ENCODE measurements at regions not wholly inside any gene's neighbourhood (a gene's known extent, or its start where the extent isn't known, plus 50 kb on each side); places are given as distances from the start of the nearest gene placed in this dataset.

DNA sequence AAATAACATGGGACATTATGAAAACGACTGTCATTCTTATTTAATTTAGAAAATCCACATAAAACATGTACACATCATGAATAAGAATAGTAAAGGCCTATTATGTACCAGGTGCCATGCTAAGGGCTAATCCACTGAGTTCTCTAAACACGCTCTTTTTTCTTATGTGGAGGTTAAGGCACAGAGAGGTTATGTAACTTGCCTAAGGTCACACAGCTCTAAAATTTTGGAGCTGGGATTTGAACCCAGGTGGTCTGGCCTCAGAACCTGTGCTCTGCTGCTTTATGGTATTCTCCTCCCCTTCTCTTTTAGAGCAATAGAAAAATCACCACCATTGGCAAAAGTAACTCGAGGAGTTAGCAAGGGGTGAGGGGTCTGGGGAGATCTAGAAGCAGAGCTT lies 156.9 kb upstream of the ZNF536 start:
- no peaks in the 10 kb centered on the region for H4K20me1 ChIP-seq (ENCODE audit: insufficient read depth)
- H2AFZ ChIP-seq (ENCODE audit: low read depth, low read length, poor library complexity, severe bottlenecking): no peak overlapping the region
- DNase-seq (ENCODE audit: low read depth, low spot score) (no peak), ATAC-seq (no peak)
- no peaks in the 10 kb centered on the region for H3K9me3 ChIP-seq (ENCODE audit: control insufficient read depth in 1 of 2, insufficient read depth in 1 of 2, low read depth in 1 of 2, low read length in 2 of 2)
- H3K4me1 ChIP-seq (ENCODE audit: control insufficient read depth in 1 of 2, insufficient read depth in 2 of 2, low read length in 2 of 2): no peaks in the 10 kb centered on the region
- no TSS peak for BruUV-seq (replicated peaks)
- TF ChIP-seq, protein P1, sequence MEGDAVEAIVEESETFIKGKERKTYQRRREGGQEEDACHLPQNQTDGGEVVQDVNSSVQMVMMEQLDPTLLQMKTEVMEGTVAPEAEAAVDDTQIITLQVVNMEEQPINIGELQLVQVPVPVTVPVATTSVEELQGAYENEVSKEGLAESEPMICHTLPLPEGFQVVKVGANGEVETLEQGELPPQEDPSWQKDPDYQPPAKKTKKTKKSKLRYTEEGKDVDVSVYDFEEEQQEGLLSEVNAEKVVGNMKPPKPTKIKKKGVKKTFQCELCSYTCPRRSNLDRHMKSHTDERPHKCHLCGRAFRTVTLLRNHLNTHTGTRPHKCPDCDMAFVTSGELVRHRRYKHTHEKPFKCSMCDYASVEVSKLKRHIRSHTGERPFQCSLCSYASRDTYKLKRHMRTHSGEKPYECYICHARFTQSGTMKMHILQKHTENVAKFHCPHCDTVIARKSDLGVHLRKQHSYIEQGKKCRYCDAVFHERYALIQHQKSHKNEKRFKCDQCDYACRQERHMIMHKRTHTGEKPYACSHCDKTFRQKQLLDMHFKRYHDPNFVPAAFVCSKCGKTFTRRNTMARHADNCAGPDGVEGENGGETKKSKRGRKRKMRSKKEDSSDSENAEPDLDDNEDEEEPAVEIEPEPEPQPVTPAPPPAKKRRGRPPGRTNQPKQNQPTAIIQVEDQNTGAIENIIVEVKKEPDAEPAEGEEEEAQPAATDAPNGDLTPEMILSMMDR (IDR thresholded peaks at IDR 0.05 in 2 of 3, conservative IDR thresholded peaks at IDR 0.05 in 1 of 3; ENCODE audit: borderline replicate concordance in 1 of 3, insufficient read depth in 1 of 3, low read depth in 2 of 3, low read length in 2 of 3): no peak
- TF ChIP-seq POLR2AphosphoS5 (IDR thresholded peaks at IDR 0.05; ENCODE audit: low read depth, low read length): no peak
- no peak for TF ChIP-seq SRF (IDR thresholded peaks at IDR 0.05; ENCODE audit: low read depth)
- no peak for TF ChIP-seq CBX3 (IDR thresholded peaks at IDR 0.05; ENCODE audit: low read depth)
- H3K4me3 ChIP-seq (replicated peaks in 1 of 2; ENCODE audit: low read depth in 1 of 2, low read length in 2 of 2): no peak overlapping the region
- intact Hi-C loops (cut with micrococcal nuclease): no loop called here
- RAD21 ChIA-PET (ENCODE audit: low non-redundant PET in 1 of 2, low total read pairs in 2 of 2, uncharacterized antibody in 2 of 2, unreplicated experiment in 2 of 2): no interaction called here
- H3K27ac ChIP-seq (ENCODE audit: low read depth, low read length): no peak overlapping the region
- CTCF ChIA-PET: no interaction called here
- H3K9ac ChIP-seq (ENCODE audit: low read length): no peak overlapping the region
- no peaks in the 10 kb centered on the region for H3K79me2 ChIP-seq (ENCODE audit: insufficient read depth, low read length)
- H3K9me2 ChIP-seq (ENCODE audit: insufficient read depth): no peaks in the 10 kb centered on the region
- H3K4me2 ChIP-seq (ENCODE audit: low read length): no peak overlapping the region
- H3K36me3 ChIP-seq (ENCODE audit: control insufficient read depth in 1 of 2, insufficient read depth in 2 of 2, low read length in 2 of 2): no peaks in the 10 kb centered on the region
- H3K27me3 ChIP-seq (ENCODE audit: insufficient read depth, low read length): peaks cover 10% of the 10 kb centered on the region
- POLR2A ChIA-PET: no interaction called here

DNA sequence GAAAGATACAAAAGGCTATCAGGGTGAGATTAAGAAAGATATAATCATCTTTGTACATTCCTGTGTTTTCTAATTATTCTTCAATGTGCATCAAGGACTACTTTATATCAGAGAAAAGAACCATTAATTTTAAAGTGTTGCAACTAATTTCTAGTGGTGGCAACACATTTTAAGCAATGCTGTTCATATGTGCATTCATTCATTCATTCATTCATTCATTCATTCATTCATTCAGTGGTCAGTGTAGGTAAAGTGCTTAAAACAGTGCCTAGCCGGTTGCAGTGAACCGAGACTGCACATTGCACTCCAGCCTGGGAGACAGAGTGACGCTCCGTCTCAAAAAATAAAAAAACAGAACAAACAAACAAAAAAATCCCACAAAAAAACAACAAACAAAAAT lies 155.7 kb upstream of the ZNF536 start:
- Histone ChIP-seq H3K36me3 (ENCODE audit: control insufficient read depth in 1 of 2, insufficient read depth in 2 of 2, low read length in 2 of 2) (no peaks in the 10 kb centered on the region), H3K27ac (ENCODE audit: low read depth, low read length) (no peak overlapping the region), H3K4me1 (ENCODE audit: control insufficient read depth in 1 of 2, insufficient read depth in 2 of 2, low read length in 2 of 2) (no peaks in the 10 kb centered on the region), H3K27me3 (ENCODE audit: insufficient read depth, low read length) (peaks cover 7% of the 10 kb centered on the region; the same call in 1 of the 2 replicates), H4K20me1 (ENCODE audit: insufficient read depth) (no peaks in the 10 kb centered on the region), H3K4me3 (replicated peaks in 1 of 2; ENCODE audit: low read depth in 1 of 2, low read length in 2 of 2) (no peak overlapping the region), H3K9me3 (ENCODE audit: control insufficient read depth in 1 of 2, insufficient read depth in 1 of 2, low read depth in 1 of 2, low read length in 2 of 2) (no peaks in the 10 kb centered on the region), H3K4me2 (ENCODE audit: low read length) (no peak overlapping the region), H3K9ac (ENCODE audit: low read length) (no peak overlapping the region), H2AFZ (ENCODE audit: low read depth, low read length, poor library complexity, severe bottlenecking) (no peak overlapping the region), H3K9me2 (ENCODE audit: insufficient read depth) (no peaks in the 10 kb centered on the region), H3K79me2 (ENCODE audit: insufficient read depth, low read length) (no peaks in the 10 kb centered on the region)
- TF ChIP-seq YY1 (IDR thresholded peaks at IDR 0.05; ENCODE audit: extremely low read depth, insufficient replicate concordance, low read depth, low read length): no peak
- TF ChIP-seq JUND (IDR thresholded peaks at IDR 0.05): no peak
- TF ChIP-seq, protein P2, sequence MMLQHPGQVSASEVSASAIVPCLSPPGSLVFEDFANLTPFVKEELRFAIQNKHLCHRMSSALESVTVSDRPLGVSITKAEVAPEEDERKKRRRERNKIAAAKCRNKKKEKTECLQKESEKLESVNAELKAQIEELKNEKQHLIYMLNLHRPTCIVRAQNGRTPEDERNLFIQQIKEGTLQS (IDR thresholded peaks at IDR 0.05): no peak
- no peak for TF ChIP-seq EGR1 (IDR thresholded peaks at IDR 0.05; ENCODE audit: low read depth)
- TF ChIP-seq ZNF274 (IDR thresholded peaks at IDR 0.05; ENCODE audit: low read depth, low read length): no peak
- TF ChIP-seq, protein P3, sequence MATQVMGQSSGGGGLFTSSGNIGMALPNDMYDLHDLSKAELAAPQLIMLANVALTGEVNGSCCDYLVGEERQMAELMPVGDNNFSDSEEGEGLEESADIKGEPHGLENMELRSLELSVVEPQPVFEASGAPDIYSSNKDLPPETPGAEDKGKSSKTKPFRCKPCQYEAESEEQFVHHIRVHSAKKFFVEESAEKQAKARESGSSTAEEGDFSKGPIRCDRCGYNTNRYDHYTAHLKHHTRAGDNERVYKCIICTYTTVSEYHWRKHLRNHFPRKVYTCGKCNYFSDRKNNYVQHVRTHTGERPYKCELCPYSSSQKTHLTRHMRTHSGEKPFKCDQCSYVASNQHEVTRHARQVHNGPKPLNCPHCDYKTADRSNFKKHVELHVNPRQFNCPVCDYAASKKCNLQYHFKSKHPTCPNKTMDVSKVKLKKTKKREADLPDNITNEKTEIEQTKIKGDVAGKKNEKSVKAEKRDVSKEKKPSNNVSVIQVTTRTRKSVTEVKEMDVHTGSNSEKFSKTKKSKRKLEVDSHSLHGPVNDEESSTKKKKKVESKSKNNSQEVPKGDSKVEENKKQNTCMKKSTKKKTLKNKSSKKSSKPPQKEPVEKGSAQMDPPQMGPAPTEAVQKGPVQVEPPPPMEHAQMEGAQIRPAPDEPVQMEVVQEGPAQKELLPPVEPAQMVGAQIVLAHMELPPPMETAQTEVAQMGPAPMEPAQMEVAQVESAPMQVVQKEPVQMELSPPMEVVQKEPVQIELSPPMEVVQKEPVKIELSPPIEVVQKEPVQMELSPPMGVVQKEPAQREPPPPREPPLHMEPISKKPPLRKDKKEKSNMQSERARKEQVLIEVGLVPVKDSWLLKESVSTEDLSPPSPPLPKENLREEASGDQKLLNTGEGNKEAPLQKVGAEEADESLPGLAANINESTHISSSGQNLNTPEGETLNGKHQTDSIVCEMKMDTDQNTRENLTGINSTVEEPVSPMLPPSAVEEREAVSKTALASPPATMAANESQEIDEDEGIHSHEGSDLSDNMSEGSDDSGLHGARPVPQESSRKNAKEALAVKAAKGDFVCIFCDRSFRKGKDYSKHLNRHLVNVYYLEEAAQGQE (IDR thresholded peaks at IDR 0.05; ENCODE audit: low read depth): no peak
- ATAC-seq (no peak), DNase-seq (ENCODE audit: low read depth, low spot score) (no peak)
- ChIA-PET POLR2A (no interaction called here), RAD21 (ENCODE audit: low non-redundant PET in 1 of 2, low total read pairs in 2 of 2, uncharacterized antibody in 2 of 2, unreplicated experiment in 2 of 2) (no interaction called here), CTCF (no interaction called here)
- intact Hi-C loops (cut with micrococcal nuclease): no loop called here
- BruUV-seq (replicated peaks): no TSS peak
